HEK293 (cell line): ENCODE measurements at regions not wholly inside any gene's neighbourhood (a gene's known extent, or its start where the extent isn't known, plus 50 kb on each side); places are given as distances from the start of the nearest gene placed in this dataset.

Experiments used
- CTCF ChIA-PET: fragments of 350-600 bp; formaldehyde crosslinking; extraction: SDS; loops from one replicate; lab custom pipeline; 2021; ENCODE audit warnings: antibody characterized with exemption; lab: Yijun Ruan, JAX
- POLR2A ChIA-PET: fragments of 300-600 bp; formaldehyde crosslinking; extraction: SDS; loops from one replicate; lab custom pipeline; 2020; ENCODE audit warnings: antibody characterized with exemption, inconsistent platforms; lab: Yijun Ruan, JAX
- H3K27ac ChIP-seq: fragments of 200-500 bp; sonication (Bioruptor generic); 2 replicates; pipeline ENCODE4 v1.5.1; 2014; ENCODE audit warnings: low read depth, low read length, control low read depth, inconsistent platforms; ENCODE audit errors: extremely low read depth
- H3K36me3 ChIP-seq, 2 experiments: fragments of 200-500 bp in 1 of 2; sonication (Bioruptor generic) in 1 of 2; 1 replicate in 1 of 2; 2 replicates in 1 of 2; pipeline ENCODE4 v1.5.1; 2014 to 2017; ENCODE audit warnings: inconsistent platforms in 2 of 2, low read length in 2 of 2; ENCODE audit not compliant: control insufficient read depth in 2 of 2, insufficient read depth in 1 of 2
- H3K4me1 ChIP-seq: fragments of 200-500 bp; sonication (Bioruptor generic); 2 replicates; pipeline ENCODE4 v1.5.1; 2014; ENCODE audit warnings: mild to moderate bottlenecking, low read length, inconsistent platforms; ENCODE audit not compliant: control insufficient read depth, insufficient read depth
- H3K4me3 ChIP-seq: 2 replicates; pipeline ENCODE4 v1.5.1; 2011; ENCODE audit warnings: low read depth, mild to moderate bottlenecking, control low read depth, low read length, moderate library complexity
- H3K9me3 ChIP-seq: fragments of 200-500 bp; sonication (Bioruptor generic); 2 replicates; pipeline ENCODE4 v1.5.1; 2014; ENCODE audit warnings: low read depth, low read length, inconsistent platforms; ENCODE audit not compliant: control insufficient read depth, insufficient read depth
- IKZF3 ChIP-seq: fragments of 450-650 bp; IDR thresholded peaks from 2 replicates; pipeline ENCODE4 v1.5.0; 2018; ENCODE audit warnings: missing biosample characterization, mild to moderate bottlenecking, missing genetic modification characterization, moderate library complexity
- PRDM1 ChIP-seq: fragments of 450-650 bp; formaldehyde crosslinking; IDR thresholded peaks from 2 replicates; pipeline ENCODE4; 2016; ENCODE audit warnings: missing biosample characterization, missing genetic modification characterization
- SETDB1 ChIP-seq: IDR thresholded peaks from one replicate; pipeline ENCODE4 v1.6.1; 2017; ENCODE audit warnings: mild to moderate bottlenecking, low read length, moderate library complexity, mixed read lengths; ENCODE audit not compliant: insufficient read length
- SP2 ChIP-seq: fragments of 450-650 bp; formaldehyde crosslinking; IDR thresholded peaks from 2 replicates; pipeline ENCODE4 v1.5.1; 2016; ENCODE audit warnings: missing biosample characterization, missing genetic modification characterization
- SP7 ChIP-seq: fragments of 450-650 bp; formaldehyde crosslinking; IDR thresholded peaks from 2 replicates; pipeline ENCODE4 v1.5.1; 2016; ENCODE audit warnings: missing biosample characterization, missing genetic modification characterization
- YY1 ChIP-seq: fragments of 450-650 bp; formaldehyde crosslinking; IDR thresholded peaks from 2 replicates; pipeline ENCODE4 v1.5.1; 2018; ENCODE audit warnings: missing biosample characterization, missing genetic modification characterization
- YY2 ChIP-seq: fragments of 450-650 bp; formaldehyde crosslinking; IDR thresholded peaks from 2 replicates; pipeline ENCODE4 v1.5.1; 2016; ENCODE audit warnings: missing biosample characterization, missing genetic modification characterization
- ZBTB20 ChIP-seq: fragments of 450-650 bp; formaldehyde crosslinking; IDR thresholded peaks from 2 replicates; pipeline ENCODE4 v1.5.1; 2016; ENCODE audit warnings: missing biosample characterization, missing genetic modification characterization
- ZBTB48 ChIP-seq: fragments of 450-650 bp; formaldehyde crosslinking; IDR thresholded peaks from 2 replicates; pipeline ENCODE4 v1.5.1; 2016; ENCODE audit warnings: missing biosample characterization, missing genetic modification characterization
- ZFP37 ChIP-seq: fragments of 450-650 bp; formaldehyde crosslinking; IDR thresholded peaks from 2 replicates; pipeline ENCODE4 v1.5.1; 2016; ENCODE audit warnings: missing biosample characterization, missing genetic modification characterization
- ZNF112 ChIP-seq: fragments of 450-650 bp; formaldehyde crosslinking; IDR thresholded peaks from 2 replicates; pipeline ENCODE4 v1.5.0; 2017; ENCODE audit warnings: missing biosample characterization, missing genetic modification characterization
- ZNF16 ChIP-seq: fragments of 450-650 bp; formaldehyde crosslinking; IDR thresholded peaks from 2 replicates; pipeline ENCODE4 v1.5.1; 2016; ENCODE audit warnings: low read depth, missing biosample characterization, missing genetic modification characterization
- ZNF23 ChIP-seq: fragments of 450-650 bp; formaldehyde crosslinking; IDR thresholded peaks from 2 replicates; pipeline ENCODE4 v1.5.1; 2016; ENCODE audit warnings: missing biosample characterization, missing genetic modification characterization, borderline replicate concordance
- ZNF341 ChIP-seq: fragments of 450-650 bp; formaldehyde crosslinking; IDR thresholded peaks from 2 replicates; pipeline ENCODE4; 2016; ENCODE audit warnings: low read depth, missing biosample characterization, missing genetic modification characterization
- ZNF596 ChIP-seq: fragments of 450-650 bp; IDR thresholded peaks from 2 replicates; pipeline ENCODE4 v1.5.0; 2018; ENCODE audit warnings: missing biosample characterization, mild to moderate bottlenecking, missing genetic modification characterization, moderate library complexity
- ZNF660 ChIP-seq: fragments of 450-650 bp; IDR thresholded peaks from 2 replicates; pipeline ENCODE4 v1.5.1; 2018; ENCODE audit warnings: missing biosample characterization, mild to moderate bottlenecking, missing genetic modification characterization
- ZNF701 ChIP-seq: fragments of 450-650 bp; formaldehyde crosslinking; IDR thresholded peaks from 2 replicates; pipeline ENCODE4 v1.5.1; 2016; ENCODE audit warnings: missing biosample characterization, missing genetic modification characterization
- ZNF837 ChIP-seq: fragments of 450-650 bp; formaldehyde crosslinking; IDR thresholded peaks from 2 replicates; pipeline ENCODE4 v1.5.1; 2016; ENCODE audit warnings: missing biosample characterization, missing genetic modification characterization
- ZSCAN30 ChIP-seq: fragments of 450-650 bp; IDR thresholded peaks from 2 replicates; pipeline ENCODE4 v1.5.1; 2018; ENCODE audit warnings: missing biosample characterization, mild to moderate bottlenecking, missing genetic modification characterization, moderate library complexity
- TF ChIP-seq, protein P1 (sequence below): fragments of 450-650 bp; formaldehyde crosslinking; IDR thresholded peaks from 2 replicates; pipeline ENCODE4 v1.5.1; 2016; ENCODE audit warnings: missing biosample characterization, missing genetic modification characterization
- TF ChIP-seq, protein P2 (sequence below): fragments of 450-650 bp; formaldehyde crosslinking; IDR thresholded peaks from 2 replicates; pipeline ENCODE4 v1.5.1; 2016; ENCODE audit warnings: missing biosample characterization, missing genetic modification characterization, borderline replicate concordance
- TF ChIP-seq, protein P3 (sequence below): fragments of 450-650 bp; formaldehyde crosslinking; IDR thresholded peaks from 2 replicates; pipeline ENCODE4; 2016; ENCODE audit warnings: missing biosample characterization, missing genetic modification characterization
- TF ChIP-seq, protein P4 (sequence below): fragments of 450-650 bp; formaldehyde crosslinking; IDR thresholded peaks from 2 replicates; pipeline ENCODE4 v1.5.1; 2016; ENCODE audit warnings: missing biosample characterization, missing genetic modification characterization
- TF ChIP-seq, protein P5 (sequence below): fragments of 450-650 bp; formaldehyde crosslinking; IDR thresholded peaks from 2 replicates; pipeline ENCODE4 v1.5.1; 2017; ENCODE audit warnings: missing biosample characterization, missing genetic modification characterization

DNA sequence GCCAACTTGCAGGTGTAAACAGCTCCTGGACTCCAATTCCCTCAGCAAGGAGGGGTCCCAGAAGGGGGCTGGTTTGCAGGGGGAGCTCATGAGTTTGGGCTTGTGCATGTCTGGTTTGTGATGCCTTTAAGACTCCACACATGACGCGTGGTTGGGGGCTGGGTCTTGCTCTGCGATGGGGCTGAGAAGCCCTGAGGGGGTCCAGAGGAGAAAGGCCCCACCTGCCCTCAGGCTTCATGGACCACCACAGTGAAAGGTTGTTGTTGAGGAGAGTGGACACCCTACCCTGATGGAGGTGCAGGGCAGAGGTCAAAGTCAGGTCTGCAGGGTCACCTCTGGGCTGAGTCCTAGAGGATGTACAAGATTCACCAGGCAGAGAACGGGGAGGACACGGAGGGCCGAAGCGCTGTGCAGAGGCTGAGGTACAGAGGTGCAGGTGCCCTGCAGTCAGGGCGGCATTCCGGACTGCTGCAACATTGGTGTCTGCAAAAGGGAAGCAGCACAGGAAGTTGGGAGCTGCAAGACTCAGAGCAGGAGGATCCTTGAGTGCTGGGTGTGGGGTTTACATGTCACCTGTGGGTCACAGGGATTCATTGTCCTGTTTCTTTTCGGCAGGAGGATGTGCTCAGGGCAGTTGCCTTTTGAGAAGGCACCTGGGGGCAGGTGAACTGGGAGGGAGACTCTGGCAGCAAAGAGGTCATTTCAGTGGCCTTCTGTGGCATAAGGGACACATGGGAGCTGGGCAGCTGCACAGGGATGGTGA is 399.4 kb downstream of the PTPRU start:
- CTCF ChIA-PET: no interaction called here
- Histone ChIP-seq H3K4me3 (no peak overlapping the region), H3K9me3 (no peaks in the 10 kb centered on the region)
- POLR2A ChIA-PET: no interaction called here
- TF ChIP-seq YY2 (tag by site-specific recombination): no peak
- TF ChIP-seq SP7: no peak
- no peak for TF ChIP-seq ZFP37 (tag by site-specific recombination)
- no peak for TF ChIP-seq PRDM1 (tag by site-specific recombination)
- no peak for TF ChIP-seq YY1
- no peak for TF ChIP-seq ZSCAN30
- TF ChIP-seq, protein P1, sequence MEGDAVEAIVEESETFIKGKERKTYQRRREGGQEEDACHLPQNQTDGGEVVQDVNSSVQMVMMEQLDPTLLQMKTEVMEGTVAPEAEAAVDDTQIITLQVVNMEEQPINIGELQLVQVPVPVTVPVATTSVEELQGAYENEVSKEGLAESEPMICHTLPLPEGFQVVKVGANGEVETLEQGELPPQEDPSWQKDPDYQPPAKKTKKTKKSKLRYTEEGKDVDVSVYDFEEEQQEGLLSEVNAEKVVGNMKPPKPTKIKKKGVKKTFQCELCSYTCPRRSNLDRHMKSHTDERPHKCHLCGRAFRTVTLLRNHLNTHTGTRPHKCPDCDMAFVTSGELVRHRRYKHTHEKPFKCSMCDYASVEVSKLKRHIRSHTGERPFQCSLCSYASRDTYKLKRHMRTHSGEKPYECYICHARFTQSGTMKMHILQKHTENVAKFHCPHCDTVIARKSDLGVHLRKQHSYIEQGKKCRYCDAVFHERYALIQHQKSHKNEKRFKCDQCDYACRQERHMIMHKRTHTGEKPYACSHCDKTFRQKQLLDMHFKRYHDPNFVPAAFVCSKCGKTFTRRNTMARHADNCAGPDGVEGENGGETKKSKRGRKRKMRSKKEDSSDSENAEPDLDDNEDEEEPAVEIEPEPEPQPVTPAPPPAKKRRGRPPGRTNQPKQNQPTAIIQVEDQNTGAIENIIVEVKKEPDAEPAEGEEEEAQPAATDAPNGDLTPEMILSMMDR (tag by site-specific recombination): no peak
- TF ChIP-seq SETDB1: no peak
- TF ChIP-seq SP2 (tag by site-specific recombination): no peak
- no peak for TF ChIP-seq ZNF660 (tag by site-specific recombination)
- no peak for TF ChIP-seq ZBTB48 (tag by site-specific recombination)
- no peak for TF ChIP-seq ZNF341 (tag by site-specific recombination)
- TF ChIP-seq, protein P2, sequence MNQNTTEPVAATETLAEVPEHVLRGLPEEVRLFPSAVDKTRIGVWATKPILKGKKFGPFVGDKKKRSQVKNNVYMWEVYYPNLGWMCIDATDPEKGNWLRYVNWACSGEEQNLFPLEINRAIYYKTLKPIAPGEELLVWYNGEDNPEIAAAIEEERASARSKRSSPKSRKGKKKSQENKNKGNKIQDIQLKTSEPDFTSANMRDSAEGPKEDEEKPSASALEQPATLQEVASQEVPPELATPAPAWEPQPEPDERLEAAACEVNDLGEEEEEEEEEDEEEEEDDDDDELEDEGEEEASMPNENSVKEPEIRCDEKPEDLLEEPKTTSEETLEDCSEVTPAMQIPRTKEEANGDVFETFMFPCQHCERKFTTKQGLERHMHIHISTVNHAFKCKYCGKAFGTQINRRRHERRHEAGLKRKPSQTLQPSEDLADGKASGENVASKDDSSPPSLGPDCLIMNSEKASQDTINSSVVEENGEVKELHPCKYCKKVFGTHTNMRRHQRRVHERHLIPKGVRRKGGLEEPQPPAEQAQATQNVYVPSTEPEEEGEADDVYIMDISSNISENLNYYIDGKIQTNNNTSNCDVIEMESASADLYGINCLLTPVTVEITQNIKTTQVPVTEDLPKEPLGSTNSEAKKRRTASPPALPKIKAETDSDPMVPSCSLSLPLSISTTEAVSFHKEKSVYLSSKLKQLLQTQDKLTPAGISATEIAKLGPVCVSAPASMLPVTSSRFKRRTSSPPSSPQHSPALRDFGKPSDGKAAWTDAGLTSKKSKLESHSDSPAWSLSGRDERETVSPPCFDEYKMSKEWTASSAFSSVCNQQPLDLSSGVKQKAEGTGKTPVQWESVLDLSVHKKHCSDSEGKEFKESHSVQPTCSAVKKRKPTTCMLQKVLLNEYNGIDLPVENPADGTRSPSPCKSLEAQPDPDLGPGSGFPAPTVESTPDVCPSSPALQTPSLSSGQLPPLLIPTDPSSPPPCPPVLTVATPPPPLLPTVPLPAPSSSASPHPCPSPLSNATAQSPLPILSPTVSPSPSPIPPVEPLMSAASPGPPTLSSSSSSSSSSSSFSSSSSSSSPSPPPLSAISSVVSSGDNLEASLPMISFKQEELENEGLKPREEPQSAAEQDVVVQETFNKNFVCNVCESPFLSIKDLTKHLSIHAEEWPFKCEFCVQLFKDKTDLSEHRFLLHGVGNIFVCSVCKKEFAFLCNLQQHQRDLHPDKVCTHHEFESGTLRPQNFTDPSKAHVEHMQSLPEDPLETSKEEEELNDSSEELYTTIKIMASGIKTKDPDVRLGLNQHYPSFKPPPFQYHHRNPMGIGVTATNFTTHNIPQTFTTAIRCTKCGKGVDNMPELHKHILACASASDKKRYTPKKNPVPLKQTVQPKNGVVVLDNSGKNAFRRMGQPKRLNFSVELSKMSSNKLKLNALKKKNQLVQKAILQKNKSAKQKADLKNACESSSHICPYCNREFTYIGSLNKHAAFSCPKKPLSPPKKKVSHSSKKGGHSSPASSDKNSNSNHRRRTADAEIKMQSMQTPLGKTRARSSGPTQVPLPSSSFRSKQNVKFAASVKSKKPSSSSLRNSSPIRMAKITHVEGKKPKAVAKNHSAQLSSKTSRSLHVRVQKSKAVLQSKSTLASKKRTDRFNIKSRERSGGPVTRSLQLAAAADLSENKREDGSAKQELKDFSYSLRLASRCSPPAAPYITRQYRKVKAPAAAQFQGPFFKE: no peak
- TF ChIP-seq ZNF596 (tag by site-specific recombination): no peak
- TF ChIP-seq ZBTB20: no peak
- no peak for TF ChIP-seq ZNF23
- no peak for TF ChIP-seq ZNF16 (tag by site-specific recombination)
- TF ChIP-seq IKZF3 (tag by site-specific recombination): no peak
- TF ChIP-seq, all 188 proteins: peak for 0
- no peaks in the 10 kb centered on the region for H3K36me3 ChIP-seq
- no peak overlapping the region for H3K27ac ChIP-seq
- no peaks in the 10 kb centered on the region for H3K4me1 ChIP-seq

DNA sequence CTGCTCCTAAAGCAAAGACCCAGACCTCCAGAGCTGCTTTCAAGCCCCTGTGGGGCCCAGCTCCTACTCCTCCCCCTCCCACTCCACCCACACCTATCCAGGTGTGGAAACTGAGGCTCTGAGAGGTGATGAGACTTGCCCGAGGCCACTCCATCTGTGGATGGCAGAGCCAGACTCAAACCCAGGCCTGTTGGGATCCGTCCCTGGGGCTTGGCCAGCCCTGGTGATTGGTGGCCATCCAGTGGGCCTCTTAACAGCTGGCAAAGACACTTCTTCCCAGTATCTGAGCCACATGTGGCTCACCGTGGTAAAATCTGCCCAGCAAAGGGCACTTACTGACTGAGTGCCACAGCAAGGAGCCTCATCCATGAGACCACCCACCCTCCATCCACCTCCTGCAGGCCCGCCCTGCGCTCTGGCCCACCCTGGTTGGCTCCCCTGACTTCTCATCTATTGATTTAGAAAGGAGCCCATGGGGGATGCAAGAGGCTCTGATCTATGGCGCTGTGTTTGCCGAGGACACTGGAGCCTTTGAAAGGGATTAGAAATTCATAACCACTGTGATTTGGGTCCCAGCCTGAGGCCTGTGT is 398.5 kb downstream of the PTPRU start:
- Histone ChIP-seq H3K4me3 (no peak overlapping the region), H3K36me3 (no peaks in the 10 kb centered on the region), H3K4me1 (no peaks in the 10 kb centered on the region), H3K27ac (no peak overlapping the region), H3K9me3 (no peaks in the 10 kb centered on the region)
- ChIA-PET CTCF (no interaction called here), POLR2A (no interaction called here)
- TF ChIP-seq, protein P3, sequence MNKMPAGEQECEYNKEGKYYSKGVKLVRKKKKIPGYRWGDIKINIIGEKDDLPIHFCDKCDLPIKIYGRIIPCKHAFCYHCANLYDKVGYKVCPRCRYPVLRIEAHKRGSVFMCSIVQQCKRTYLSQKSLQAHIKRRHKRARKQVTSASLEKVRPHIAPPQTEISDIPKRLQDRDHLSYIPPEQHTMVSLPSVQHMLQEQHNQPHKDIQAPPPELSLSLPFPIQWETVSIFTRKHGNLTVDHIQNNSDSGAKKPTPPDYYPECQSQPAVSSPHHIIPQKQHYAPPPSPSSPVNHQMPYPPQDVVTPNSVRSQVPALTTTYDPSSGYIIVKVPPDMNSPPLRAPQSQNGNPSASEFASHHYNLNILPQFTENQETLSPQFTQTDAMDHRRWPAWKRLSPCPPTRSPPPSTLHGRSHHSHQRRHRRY (tag by site-specific recombination): no peak
- TF ChIP-seq, protein P4, sequence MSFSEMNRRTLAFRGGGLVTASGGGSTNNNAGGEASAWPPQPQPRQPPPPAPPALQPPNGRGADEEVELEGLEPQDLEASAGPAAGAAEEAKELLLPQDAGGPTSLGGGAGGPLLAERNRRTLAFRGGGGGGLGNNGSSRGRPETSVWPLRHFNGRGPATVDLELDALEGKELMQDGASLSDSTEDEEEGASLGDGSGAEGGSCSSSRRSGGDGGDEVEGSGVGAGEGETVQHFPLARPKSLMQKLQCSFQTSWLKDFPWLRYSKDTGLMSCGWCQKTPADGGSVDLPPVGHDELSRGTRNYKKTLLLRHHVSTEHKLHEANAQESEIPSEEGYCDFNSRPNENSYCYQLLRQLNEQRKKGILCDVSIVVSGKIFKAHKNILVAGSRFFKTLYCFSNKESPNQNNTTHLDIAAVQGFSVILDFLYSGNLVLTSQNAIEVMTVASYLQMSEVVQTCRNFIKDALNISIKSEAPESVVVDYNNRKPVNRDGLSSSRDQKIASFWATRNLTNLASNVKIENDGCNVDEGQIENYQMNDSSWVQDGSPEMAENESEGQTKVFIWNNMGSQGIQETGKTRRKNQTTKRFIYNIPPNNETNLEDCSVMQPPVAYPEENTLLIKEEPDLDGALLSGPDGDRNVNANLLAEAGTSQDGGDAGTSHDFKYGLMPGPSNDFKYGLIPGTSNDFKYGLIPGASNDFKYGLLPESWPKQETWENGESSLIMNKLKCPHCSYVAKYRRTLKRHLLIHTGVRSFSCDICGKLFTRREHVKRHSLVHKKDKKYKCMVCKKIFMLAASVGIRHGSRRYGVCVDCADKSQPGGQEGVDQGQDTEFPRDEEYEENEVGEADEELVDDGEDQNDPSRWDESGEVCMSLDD (tag by site-specific recombination): no peak
- TF ChIP-seq ZNF701 (no peak), ZNF837 (tag by site-specific recombination) (no peak), ZNF112 (tag by site-specific recombination) (no peak)
- TF ChIP-seq, protein P5, sequence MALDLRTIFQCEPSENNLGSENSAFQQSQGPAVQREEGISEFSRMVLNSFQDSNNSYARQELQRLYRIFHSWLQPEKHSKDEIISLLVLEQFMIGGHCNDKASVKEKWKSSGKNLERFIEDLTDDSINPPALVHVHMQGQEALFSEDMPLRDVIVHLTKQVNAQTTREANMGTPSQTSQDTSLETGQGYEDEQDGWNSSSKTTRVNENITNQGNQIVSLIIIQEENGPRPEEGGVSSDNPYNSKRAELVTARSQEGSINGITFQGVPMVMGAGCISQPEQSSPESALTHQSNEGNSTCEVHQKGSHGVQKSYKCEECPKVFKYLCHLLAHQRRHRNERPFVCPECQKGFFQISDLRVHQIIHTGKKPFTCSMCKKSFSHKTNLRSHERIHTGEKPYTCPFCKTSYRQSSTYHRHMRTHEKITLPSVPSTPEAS: no peak
